ENCODE measurements at regions not wholly inside any gene's neighbourhood (a gene's known extent, or its start where the extent isn't known, plus 50 kb on each side); places are given as distances from the start of the nearest gene placed in this dataset.

DNA sequence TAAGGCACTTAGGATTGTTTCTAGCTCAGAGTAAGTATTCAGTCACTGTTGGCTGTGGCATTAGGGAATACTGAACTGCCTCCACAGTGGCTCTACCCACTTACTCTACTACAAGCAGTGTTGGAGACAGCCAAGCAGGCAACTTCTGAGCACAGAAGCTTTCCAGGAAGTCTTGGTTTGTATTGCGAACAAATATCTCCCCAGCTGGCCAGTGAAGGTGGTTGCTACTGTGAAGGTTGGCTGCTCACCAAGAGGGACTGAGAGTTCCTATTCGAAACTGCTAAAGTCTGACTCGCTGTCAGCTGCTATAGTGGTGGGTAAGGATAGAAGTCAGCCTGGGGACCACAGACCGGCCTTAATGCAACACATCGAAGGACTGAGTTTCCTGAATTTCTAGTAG, 319.1 kb downstream of the KIF4B start:
- Histone ChIP-seq H3K4me2 (ENCODE audit: low read length) (no peak overlapping the region), H4K20me1 (ENCODE audit: insufficient read depth, low read length) (no peaks in the 10 kb centered on the region), H2AFZ (ENCODE audit: low read depth, low read length) (no peak overlapping the region), H3K4me3 (ENCODE audit: insufficient read depth, low read depth, low read length) (no peak overlapping the region), H3K27me3 (ENCODE audit: insufficient read depth, low read length) (no peaks in the 10 kb centered on the region), H3K9me3 (ENCODE audit: insufficient read depth, low read depth, low read length) (no peaks in the 10 kb centered on the region), H3K36me3 (ENCODE audit: insufficient read depth, low read length) (no peaks in the 10 kb centered on the region), H3K9ac (ENCODE audit: low read length) (no peak overlapping the region), H3K4me1 (ENCODE audit: insufficient read depth, low read length) (no peaks in the 10 kb centered on the region), H3K79me2 (ENCODE audit: insufficient read depth, low read length) (no peaks in the 10 kb centered on the region), H3K27ac (ENCODE audit: low read depth, low read length) (no peak overlapping the region)
- Mint-ChIP-seq H3K4me1 (ENCODE audit: low read depth, unreplicated experiment) (no peaks in the 10 kb centered on the region), H3K27me3 (ENCODE audit: low read depth, unreplicated experiment) (no peaks in the 10 kb centered on the region), H3K4me3 (ENCODE audit: unreplicated experiment) (no peak overlapping the region), H3K36me3 (ENCODE audit: low read depth, unreplicated experiment) (no peaks in the 10 kb centered on the region), H3K9me3 (ENCODE audit: unreplicated experiment) (peaks cover 2% of the 10 kb centered on the region), H3K27ac (ENCODE audit: unreplicated experiment) (no peak overlapping the region)
- no peak for FAIRE-seq
- DNase-seq (ENCODE audit: low read depth), result no peak
- TF ChIP-seq, protein P1, sequence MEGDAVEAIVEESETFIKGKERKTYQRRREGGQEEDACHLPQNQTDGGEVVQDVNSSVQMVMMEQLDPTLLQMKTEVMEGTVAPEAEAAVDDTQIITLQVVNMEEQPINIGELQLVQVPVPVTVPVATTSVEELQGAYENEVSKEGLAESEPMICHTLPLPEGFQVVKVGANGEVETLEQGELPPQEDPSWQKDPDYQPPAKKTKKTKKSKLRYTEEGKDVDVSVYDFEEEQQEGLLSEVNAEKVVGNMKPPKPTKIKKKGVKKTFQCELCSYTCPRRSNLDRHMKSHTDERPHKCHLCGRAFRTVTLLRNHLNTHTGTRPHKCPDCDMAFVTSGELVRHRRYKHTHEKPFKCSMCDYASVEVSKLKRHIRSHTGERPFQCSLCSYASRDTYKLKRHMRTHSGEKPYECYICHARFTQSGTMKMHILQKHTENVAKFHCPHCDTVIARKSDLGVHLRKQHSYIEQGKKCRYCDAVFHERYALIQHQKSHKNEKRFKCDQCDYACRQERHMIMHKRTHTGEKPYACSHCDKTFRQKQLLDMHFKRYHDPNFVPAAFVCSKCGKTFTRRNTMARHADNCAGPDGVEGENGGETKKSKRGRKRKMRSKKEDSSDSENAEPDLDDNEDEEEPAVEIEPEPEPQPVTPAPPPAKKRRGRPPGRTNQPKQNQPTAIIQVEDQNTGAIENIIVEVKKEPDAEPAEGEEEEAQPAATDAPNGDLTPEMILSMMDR (IDR thresholded peaks at IDR 0.05; ENCODE audit: insufficient read depth, low read depth, low read length), result no peak
- no peak for TF ChIP-seq EZH2 (IDR thresholded peaks at IDR 0.05; ENCODE audit: insufficient read depth, low read length)

DNA sequence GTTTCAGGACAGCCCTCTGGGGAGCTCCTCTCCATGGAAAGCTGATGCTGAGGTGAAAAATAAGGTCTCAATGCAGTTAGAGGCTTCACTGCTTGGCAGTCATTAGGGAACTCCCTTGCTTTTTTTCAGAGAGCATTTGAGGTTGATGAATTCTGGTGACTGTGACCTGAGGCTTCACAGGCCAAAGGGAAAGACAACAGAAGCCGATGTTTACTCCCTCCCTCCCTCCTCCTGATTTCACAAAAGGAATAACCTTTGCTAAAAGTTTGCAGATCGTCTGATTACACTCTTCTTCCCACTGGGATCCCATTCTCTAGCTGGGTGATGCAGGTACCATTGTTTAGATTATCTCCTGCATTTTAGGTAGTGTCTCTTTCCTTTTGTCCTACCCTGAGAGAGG, 329.4 kb downstream of the KIF4B start:
- no peak overlapping the region for H2AFZ ChIP-seq (ENCODE audit: low read depth, low read length)
- H3K4me1 ChIP-seq (ENCODE audit: insufficient read depth, low read length), result no peaks in the 10 kb centered on the region
- no peaks in the 10 kb centered on the region for H3K27me3 ChIP-seq (ENCODE audit: insufficient read depth, low read length)
- Mint-ChIP-seq H3K9me3 (ENCODE audit: unreplicated experiment) (peaks cover 3% of the 10 kb centered on the region), H3K4me3 (ENCODE audit: unreplicated experiment) (no peak overlapping the region), H3K36me3 (ENCODE audit: low read depth, unreplicated experiment) (no peaks in the 10 kb centered on the region), H3K4me1 (ENCODE audit: low read depth, unreplicated experiment) (no peaks in the 10 kb centered on the region), H3K27ac (ENCODE audit: unreplicated experiment) (no peak overlapping the region), H3K27me3 (ENCODE audit: low read depth, unreplicated experiment) (no peaks in the 10 kb centered on the region)
- TF ChIP-seq EZH2 (IDR thresholded peaks at IDR 0.05; ENCODE audit: insufficient read depth, low read length), result no peak
- TF ChIP-seq, protein P1 (IDR thresholded peaks at IDR 0.05; ENCODE audit: insufficient read depth, low read depth, low read length), result no peak
- H3K27ac ChIP-seq (ENCODE audit: low read depth, low read length), result no peak overlapping the region
- H3K9ac ChIP-seq (ENCODE audit: low read length), result no peak overlapping the region
- no peaks in the 10 kb centered on the region for H3K9me3 ChIP-seq (ENCODE audit: insufficient read depth, low read depth, low read length)
- FAIRE-seq (no peak), DNase-seq (ENCODE audit: low read depth) (no peak)
- no peaks in the 10 kb centered on the region for H3K79me2 ChIP-seq (ENCODE audit: insufficient read depth, low read length)
- no peaks in the 10 kb centered on the region for H3K36me3 ChIP-seq (ENCODE audit: insufficient read depth, low read length)
- no peaks in the 10 kb centered on the region for H4K20me1 ChIP-seq (ENCODE audit: insufficient read depth, low read length)
- no peak overlapping the region for H3K4me3 ChIP-seq (ENCODE audit: insufficient read depth, low read depth, low read length)
- no peak overlapping the region for H3K4me2 ChIP-seq (ENCODE audit: low read length)

DNA sequence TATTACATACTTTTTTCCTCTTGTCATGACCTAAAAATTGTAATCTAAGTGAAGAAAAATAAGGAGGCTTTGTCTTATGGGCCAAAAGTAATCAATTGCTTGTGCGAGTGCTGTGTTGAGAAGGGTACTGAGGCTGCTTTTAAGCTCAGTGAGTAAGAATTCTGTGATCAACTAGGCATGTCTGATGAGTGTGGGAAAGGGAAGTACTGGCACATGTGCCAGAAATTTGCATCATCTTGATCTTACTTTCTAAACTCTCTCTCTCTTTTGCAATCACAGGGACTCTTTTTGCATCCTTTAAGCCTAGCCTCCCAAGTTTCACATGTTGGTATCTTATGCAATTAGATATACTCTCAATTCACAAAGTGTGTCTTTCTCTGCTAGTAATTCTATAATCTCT, 329.9 kb downstream of the KIF4B start:
- Histone ChIP-seq H3K36me3 (ENCODE audit: insufficient read depth, low read length) (no peaks in the 10 kb centered on the region), H2AFZ (ENCODE audit: low read depth, low read length) (no peak overlapping the region), H3K79me2 (ENCODE audit: insufficient read depth, low read length) (no peaks in the 10 kb centered on the region), H3K9me3 (ENCODE audit: insufficient read depth, low read depth, low read length) (no peaks in the 10 kb centered on the region), H3K27ac (ENCODE audit: low read depth, low read length) (no peak overlapping the region), H3K4me3 (ENCODE audit: insufficient read depth, low read depth, low read length) (no peak overlapping the region), H4K20me1 (ENCODE audit: insufficient read depth, low read length) (no peaks in the 10 kb centered on the region), H3K9ac (ENCODE audit: low read length) (no peak overlapping the region), H3K4me1 (ENCODE audit: insufficient read depth, low read length) (no peaks in the 10 kb centered on the region), H3K4me2 (ENCODE audit: low read length) (no peak overlapping the region), H3K27me3 (ENCODE audit: insufficient read depth, low read length) (no peaks in the 10 kb centered on the region)
- TF ChIP-seq EZH2 (IDR thresholded peaks at IDR 0.05; ENCODE audit: insufficient read depth, low read length), result no peak
- TF ChIP-seq, protein P1 (IDR thresholded peaks at IDR 0.05; ENCODE audit: insufficient read depth, low read depth, low read length), result no peak
- Mint-ChIP-seq H3K4me3 (ENCODE audit: unreplicated experiment) (no peak overlapping the region), H3K4me1 (ENCODE audit: low read depth, unreplicated experiment) (no peaks in the 10 kb centered on the region), H3K36me3 (ENCODE audit: low read depth, unreplicated experiment) (no peaks in the 10 kb centered on the region), H3K27ac (ENCODE audit: unreplicated experiment) (no peak overlapping the region), H3K27me3 (ENCODE audit: low read depth, unreplicated experiment) (no peaks in the 10 kb centered on the region), H3K9me3 (ENCODE audit: unreplicated experiment) (peaks cover 4% of the 10 kb centered on the region)
- DNase-seq (ENCODE audit: low read depth), result no peak
- no peak for FAIRE-seq

Measured in astrocyte (in vitro differentiated cells and primary cell).